ENCODE measurements at regions not wholly inside any gene's neighbourhood (a gene's known extent, or its start where the extent isn't known, plus 50 kb on each side); places are given as distances from the start of the nearest gene placed in this dataset.
A peak's percentile ranks its signal among the peaks of the same experiment; 100 is the strongest.

DNA sequence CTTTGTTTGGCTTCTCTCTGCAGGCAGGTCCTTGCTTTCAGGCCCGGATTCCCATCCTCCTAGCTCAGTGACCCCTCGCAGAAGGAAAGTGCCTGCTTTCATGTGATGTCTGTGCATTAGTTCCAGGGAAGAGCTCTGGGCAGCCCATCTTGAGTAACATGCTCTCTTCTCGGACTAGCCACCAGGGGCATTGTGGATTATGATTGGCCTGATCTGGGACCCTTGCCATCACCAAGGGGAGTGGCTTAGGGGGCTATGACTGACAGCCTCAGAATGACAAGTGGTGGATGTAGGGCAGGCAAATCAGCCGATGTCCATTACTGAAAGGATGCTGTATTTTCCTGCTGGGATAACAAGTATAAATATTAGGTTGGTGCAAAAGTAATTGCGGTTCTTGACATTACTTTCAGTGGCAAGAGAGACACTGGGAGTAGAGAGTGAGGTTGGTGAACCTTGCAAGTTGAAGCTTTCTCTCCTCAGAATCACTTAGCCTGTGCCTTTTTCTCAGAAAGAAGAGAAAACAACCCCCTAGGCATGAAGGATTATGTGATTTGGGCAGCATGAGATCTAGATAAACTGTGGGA, 71.5 kb upstream of the MPHOSPH6 start:
- DNase-seq (ENCODE audit: low read depth in 2 of 2) = no peak

DNA sequence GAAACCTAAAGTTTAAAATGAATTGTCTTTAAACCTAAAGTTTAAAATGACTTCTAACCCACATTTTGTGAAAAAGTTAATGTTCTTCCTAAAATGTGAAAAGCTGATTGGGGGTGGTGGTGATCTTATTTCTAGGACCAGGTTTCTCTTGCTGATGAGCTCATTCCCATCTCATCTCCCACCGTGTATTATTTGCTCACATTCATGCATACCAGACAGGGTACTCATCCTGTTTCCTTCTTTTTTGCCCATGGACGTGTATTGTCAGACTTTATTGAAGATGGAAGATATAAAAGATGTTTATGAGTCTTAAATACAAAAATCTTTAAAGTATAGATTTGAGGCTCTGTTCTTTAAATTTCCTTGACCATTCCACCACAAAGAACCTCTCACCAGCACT, 70.1 kb upstream of the MPHOSPH6 start:
- no peak for DNase-seq (ENCODE audit: low read depth in 2 of 2)

GRCh38 chr16:82236875-82237274, 66.9 kb upstream of the MPHOSPH6 start:
- DNase-seq (ENCODE audit: low read depth in 2 of 2) = no peak

DNA sequence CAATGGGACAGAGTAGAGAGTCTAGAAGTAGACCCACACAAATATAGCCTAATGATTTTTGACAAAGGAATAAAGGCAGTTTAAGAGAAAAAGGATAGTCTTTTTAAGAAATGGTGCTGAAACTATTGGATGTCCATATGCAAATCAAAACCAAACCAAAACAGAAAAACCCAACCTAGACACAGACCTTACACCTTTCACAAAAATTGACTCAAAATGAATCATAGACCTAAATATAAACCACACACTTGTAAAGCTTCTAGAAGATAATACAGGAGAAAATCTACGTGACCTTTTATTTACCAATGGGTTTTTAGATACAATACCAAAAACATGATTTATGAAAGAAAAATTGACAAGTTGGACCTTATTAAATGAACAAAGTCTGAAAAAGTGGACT, 66.4 kb upstream of the MPHOSPH6 start:
- DNase-seq (ENCODE audit: low read depth in 2 of 2) = no peak

DNA sequence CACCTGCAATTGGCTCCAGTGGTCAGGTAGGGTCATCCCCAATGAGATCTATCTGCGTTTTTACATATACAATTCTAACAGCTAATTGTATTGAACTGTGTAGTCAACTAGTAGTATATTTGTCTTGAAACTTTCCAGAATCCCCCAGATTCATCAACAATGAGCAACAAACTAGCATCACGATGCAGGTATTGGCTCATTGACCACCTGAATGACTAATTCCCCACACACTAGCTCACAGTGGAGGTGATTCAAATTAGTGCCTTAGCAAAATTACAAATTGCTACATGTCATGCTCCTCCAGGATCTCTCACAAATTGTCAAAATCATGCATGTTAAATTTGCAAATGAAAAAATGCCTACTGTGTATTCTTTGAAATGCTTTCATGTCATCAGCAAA, 62.8 kb upstream of the MPHOSPH6 start:
- DNase-seq (ENCODE audit: low read depth in 2 of 2) = no peak

DNA sequence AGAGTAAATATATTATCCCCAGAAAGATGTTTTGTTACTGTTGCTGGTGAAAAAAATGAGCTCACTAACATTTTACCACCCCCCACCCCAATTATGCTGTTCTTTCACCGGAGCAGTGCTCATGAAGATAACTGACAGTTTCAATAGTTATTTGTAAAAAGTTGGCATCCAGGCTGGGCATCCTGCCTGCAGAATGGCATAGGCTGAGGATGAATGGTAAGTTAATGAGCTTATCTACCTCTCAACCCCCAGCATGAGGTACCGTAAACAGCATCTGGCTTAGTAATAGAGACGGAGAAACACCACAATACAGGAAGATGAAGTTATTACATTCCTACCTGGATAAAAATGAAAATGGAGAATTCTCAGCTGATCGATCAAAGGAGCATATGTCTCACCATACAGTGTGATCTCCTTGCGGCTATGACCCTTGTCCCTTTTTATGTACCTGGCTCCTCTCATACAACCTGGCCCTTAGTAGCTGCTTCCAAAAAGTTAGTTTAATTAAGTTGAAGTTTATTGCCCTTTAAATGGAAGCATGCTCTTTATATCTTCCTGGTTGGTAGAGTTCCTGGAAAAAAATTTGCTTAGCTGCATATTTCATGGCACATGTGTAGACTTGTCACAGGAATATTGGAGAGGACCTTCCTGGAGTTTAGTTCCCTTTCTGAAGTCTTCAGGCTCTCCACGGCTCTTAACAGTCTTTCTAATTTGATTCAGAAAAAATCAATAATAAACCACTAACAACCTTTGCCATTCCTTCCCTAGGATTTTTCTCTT, 61.2 kb upstream of the MPHOSPH6 start:
- no peak for DNase-seq (ENCODE audit: low read depth in 2 of 2)

- peak; percentile 25 to 32 for DNase-seq (ENCODE audit: low read depth in 2 of 2)
These were observed 60.0 kb upstream of the MPHOSPH6 start for GRCh38 chr16:82229800-82230619.

DNA sequence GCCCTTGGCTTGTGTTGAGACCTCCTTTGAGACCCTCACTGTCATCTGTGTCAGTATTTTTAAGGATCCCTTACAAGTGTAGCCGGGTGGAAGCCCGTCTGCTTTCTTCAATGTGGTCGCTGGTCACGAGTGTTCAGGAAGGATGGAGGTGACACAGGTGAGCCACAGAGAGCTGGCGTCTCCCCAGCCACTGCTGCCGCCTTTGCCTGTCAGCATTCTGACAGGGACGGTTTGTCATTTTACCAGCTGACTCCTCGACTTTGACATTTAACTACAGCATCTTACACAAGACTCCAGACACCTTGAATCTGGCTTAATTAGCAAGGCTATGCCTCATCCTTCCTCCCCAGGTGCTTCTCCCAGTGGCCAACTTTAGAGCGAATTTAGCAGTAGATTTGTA, 56.3 kb upstream of the MPHOSPH6 start:
- no peak for DNase-seq (ENCODE audit: low read depth in 2 of 2)

GRCh38 chr16:82224821-82225220, 54.8 kb upstream of the MPHOSPH6 start:
- DNase-seq (ENCODE audit: low read depth in 2 of 2) = no peak

DNA sequence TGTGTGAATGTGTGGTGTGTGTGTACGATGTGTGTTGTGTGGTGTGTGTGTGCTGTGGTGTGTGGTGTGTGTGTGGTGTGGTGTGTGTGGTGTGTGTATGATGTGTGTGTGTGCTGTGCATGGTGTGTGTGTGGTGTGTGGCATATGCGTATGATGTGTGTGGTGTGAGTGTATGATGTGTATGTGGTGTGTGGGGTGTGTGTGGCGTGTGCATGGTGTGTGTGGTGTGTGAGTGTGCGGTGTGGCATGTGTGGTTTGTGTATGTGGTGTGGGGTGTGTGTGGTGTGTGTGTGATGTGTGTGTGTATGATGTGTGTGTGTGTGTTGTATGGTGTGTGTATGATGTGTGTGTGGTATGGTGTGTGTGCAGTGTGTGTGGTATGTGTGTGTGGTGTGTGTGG, 50.5 kb upstream of the MPHOSPH6 start:
- no peak for DNase-seq (ENCODE audit: low read depth in 2 of 2)

All from stimulated activated CD8-positive, alpha-beta memory T cell treated with anti-CD3 and anti-CD28 coated beads, Interleukin-15, amount 100 ng/mL, for 48 hours (primary cell).